ENCODE measurements at regions not wholly inside any gene's neighbourhood (a gene's known extent, or its start where the extent isn't known, plus 50 kb on each side); places are given as distances from the start of the nearest gene placed in this dataset.

DNA sequence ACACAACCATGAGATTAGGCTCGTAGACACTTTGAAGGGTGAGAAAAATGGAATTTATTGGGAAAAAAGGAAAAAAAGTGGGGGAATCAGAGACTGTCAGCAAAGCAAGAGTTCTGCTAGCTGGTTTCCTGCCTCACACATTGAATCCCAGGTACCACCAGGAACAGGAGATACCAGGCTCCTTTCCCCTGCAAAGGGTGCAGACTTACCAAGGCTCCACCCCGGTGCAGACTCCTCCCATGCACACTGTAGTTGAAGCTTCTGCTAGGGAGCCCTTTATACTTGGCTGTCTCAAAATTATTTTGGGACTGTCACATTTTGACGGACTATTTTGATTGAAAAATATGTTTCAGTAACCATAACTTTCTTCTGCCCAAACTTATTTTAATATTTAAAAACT lies 819.9 kb upstream of the GBE1 start:
- Histone ChIP-seq H3K9me3 (ENCODE audit: control extremely low read depth in 1 of 5, control insufficient read depth in 4 of 5, insufficient read depth in 2 of 5, low read depth in 1 of 5, low read length in 4 of 5) (no peaks in the 10 kb centered on the region), H3K4me3 (ENCODE audit: control insufficient read depth in 1 of 7, extremely low read depth in 1 of 7, insufficient read depth in 4 of 7, low read depth in 2 of 7, low read length in 6 of 7) (no peak overlapping the region), H3K4me1 (ENCODE audit: control extremely low read depth in 1 of 4, control insufficient read depth in 4 of 4, insufficient read depth in 4 of 4, low read length in 3 of 4) (no peaks in the 10 kb centered on the region), H3K27me3 (replicated peaks in 2 of 5; ENCODE audit: control insufficient read depth in 4 of 5, insufficient read depth in 5 of 5, low read length in 4 of 5) (no peaks in the 10 kb centered on the region), H3K27ac (ENCODE audit: insufficient read depth in 1 of 2, low read depth in 1 of 2, low read length in 2 of 2, poor library complexity in 1 of 2, severe bottlenecking in 2 of 2) (no peak overlapping the region), H3K36me3 (ENCODE audit: control insufficient read depth in 4 of 4, insufficient read depth in 4 of 4, low read length in 3 of 4) (no peaks in the 10 kb centered on the region)
- CTCF ChIA-PET = interaction anchor here (1.3 kb wide), 1 partner anchor 11 kb away, joined by 3 read pairs; no protein-coding TSS in a partner anchor
- WGBS (ENCODE audit: insufficient coverage) = 83% methylated on average over 2 of the region's 3 CpGs
- POLR2A ChIA-PET = no interaction called here
- no peak for DNase-seq

DNA sequence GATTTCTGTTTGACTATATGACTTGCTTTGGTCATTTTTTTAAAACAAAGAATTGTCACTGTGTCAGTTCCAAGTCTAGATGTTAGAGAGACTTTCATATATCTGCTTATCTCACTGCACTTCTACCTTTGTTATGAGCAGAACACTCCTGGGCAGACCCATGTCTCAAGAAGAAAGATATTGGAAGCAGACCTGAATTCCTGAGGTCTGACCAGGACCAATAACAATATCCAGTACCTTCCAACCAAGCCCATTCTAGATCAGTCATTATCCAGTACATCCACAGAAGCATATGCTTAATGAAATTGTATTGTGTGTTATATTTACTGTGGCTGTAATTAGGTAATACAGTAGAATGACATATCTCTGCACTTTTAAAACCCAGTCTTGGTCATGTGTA lies 811.3 kb upstream of the GBE1 start:
- H3K4me3 ChIP-seq (ENCODE audit: control insufficient read depth in 1 of 7, extremely low read depth in 1 of 7, insufficient read depth in 4 of 7, low read depth in 2 of 7, low read length in 6 of 7) = no peak overlapping the region
- H3K27ac ChIP-seq (ENCODE audit: insufficient read depth in 1 of 2, low read depth in 1 of 2, low read length in 2 of 2, poor library complexity in 1 of 2, severe bottlenecking in 2 of 2) = no peak overlapping the region
- ChIA-PET CTCF (no interaction called here), POLR2A (no interaction called here)
- H3K27me3 ChIP-seq (replicated peaks in 2 of 5; ENCODE audit: control insufficient read depth in 4 of 5, insufficient read depth in 5 of 5, low read length in 4 of 5) = no peaks in the 10 kb centered on the region
- H3K36me3 ChIP-seq (ENCODE audit: control insufficient read depth in 4 of 4, insufficient read depth in 4 of 4, low read length in 3 of 4) = no peaks in the 10 kb centered on the region
- H3K9me3 ChIP-seq (ENCODE audit: control extremely low read depth in 1 of 5, control insufficient read depth in 4 of 5, insufficient read depth in 2 of 5, low read depth in 1 of 5, low read length in 4 of 5) = no peaks in the 10 kb centered on the region
- no peaks in the 10 kb centered on the region for H3K4me1 ChIP-seq (ENCODE audit: control extremely low read depth in 1 of 4, control insufficient read depth in 4 of 4, insufficient read depth in 4 of 4, low read length in 3 of 4)
- DNase-seq = no peak

DNA sequence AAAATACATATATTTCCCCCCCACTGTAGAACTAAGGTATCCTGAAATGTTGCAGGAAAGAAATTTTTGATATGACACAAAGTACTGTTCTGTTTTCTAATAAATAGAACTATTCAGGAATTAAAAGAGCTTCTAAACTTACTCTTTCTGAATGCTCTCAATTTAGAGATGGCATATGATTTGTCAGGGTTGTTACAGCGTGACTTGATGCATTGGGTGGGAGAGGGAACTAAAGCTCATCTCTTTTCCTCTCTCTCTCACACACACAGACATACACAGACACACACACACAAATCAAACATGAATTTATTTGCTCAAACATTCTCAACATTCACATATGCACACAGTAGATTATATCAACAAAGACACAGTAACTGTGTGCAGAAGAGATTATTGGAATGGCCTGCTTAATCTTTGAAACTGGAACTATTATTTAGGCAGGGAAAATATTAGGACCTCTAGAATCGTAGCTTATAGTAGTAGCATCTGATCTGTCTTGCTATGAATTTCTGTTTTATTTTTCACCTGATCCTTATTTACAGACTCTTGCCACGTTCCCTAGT lies 807.4 kb upstream of the GBE1 start:
- H3K27me3 ChIP-seq (replicated peaks in 2 of 5; ENCODE audit: control insufficient read depth in 4 of 5, insufficient read depth in 5 of 5, low read length in 4 of 5) = no peaks in the 10 kb centered on the region
- POLR2A ChIA-PET = no interaction called here
- H3K27ac ChIP-seq (ENCODE audit: insufficient read depth in 1 of 2, low read depth in 1 of 2, low read length in 2 of 2, poor library complexity in 1 of 2, severe bottlenecking in 2 of 2) = no peak overlapping the region
- CTCF ChIA-PET = no interaction called here
- H3K36me3 ChIP-seq (ENCODE audit: control insufficient read depth in 4 of 4, insufficient read depth in 4 of 4, low read length in 3 of 4) = no peaks in the 10 kb centered on the region
- no peak for DNase-seq
- no peaks in the 10 kb centered on the region for H3K4me1 ChIP-seq (ENCODE audit: control extremely low read depth in 1 of 4, control insufficient read depth in 4 of 4, insufficient read depth in 4 of 4, low read length in 3 of 4)
- no CpG with 5 or more reads among the region's 3 CpGs for WGBS (ENCODE audit: insufficient coverage)
- H3K4me3 ChIP-seq (ENCODE audit: control insufficient read depth in 1 of 7, extremely low read depth in 1 of 7, insufficient read depth in 4 of 7, low read depth in 2 of 7, low read length in 6 of 7) = no peak overlapping the region
- peaks cover 0 to 3% (median 0%) of the 10 kb centered on the region in 5 experiments for H3K9me3 ChIP-seq (ENCODE audit: control extremely low read depth in 1 of 5, control insufficient read depth in 4 of 5, insufficient read depth in 2 of 5, low read depth in 1 of 5, low read length in 4 of 5)

DNA sequence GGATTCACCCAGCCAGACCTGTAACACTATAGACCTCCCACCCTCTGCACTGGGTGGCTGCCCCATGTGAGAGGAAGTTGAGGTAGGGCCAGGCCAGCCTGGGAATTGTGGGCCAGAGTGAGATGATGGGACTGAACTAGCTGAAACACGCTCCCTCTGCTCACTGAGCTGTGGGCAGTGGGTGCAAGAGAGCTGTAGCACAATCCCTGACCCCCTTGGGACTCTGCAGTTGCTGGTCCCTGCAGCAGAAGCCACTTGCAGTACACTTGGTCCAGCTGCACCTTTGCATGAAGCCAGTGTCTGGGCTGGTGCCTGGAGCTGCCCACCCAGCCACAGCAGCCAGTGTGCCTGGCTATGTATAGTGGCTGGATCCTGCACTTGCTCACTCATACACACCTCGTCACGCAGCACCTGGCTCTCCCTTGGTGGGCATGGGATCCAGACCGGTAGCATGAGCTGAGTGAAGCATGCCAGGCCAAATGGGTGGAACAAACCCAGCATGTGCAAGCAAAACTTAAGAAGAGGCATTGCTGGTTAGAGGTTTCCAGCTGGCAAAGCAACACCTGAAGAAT lies 805.7 kb upstream of the GBE1 start:
- H3K4me3 ChIP-seq (ENCODE audit: control insufficient read depth in 1 of 7, extremely low read depth in 1 of 7, insufficient read depth in 4 of 7, low read depth in 2 of 7, low read length in 6 of 7) = no peak overlapping the region
- no peak for DNase-seq
- H3K27me3 ChIP-seq (replicated peaks in 2 of 5; ENCODE audit: control insufficient read depth in 4 of 5, insufficient read depth in 5 of 5, low read length in 4 of 5) = no peaks in the 10 kb centered on the region
- CTCF ChIA-PET = no interaction called here
- H3K36me3 ChIP-seq (ENCODE audit: control insufficient read depth in 4 of 4, insufficient read depth in 4 of 4, low read length in 3 of 4) = no peaks in the 10 kb centered on the region
- 90% methylated on average over 4 of the region's 4 CpGs for WGBS (ENCODE audit: insufficient coverage)
- H3K9me3 ChIP-seq (ENCODE audit: control extremely low read depth in 1 of 5, control insufficient read depth in 4 of 5, insufficient read depth in 2 of 5, low read depth in 1 of 5, low read length in 4 of 5) = peaks cover 0 to 3% (median 0%) of the 10 kb centered on the region in 5 experiments
- no peaks in the 10 kb centered on the region for H3K4me1 ChIP-seq (ENCODE audit: control extremely low read depth in 1 of 4, control insufficient read depth in 4 of 4, insufficient read depth in 4 of 4, low read length in 3 of 4)
- no peak overlapping the region for H3K27ac ChIP-seq (ENCODE audit: insufficient read depth in 1 of 2, low read depth in 1 of 2, low read length in 2 of 2, poor library complexity in 1 of 2, severe bottlenecking in 2 of 2)
- POLR2A ChIA-PET = no interaction called here

DNA sequence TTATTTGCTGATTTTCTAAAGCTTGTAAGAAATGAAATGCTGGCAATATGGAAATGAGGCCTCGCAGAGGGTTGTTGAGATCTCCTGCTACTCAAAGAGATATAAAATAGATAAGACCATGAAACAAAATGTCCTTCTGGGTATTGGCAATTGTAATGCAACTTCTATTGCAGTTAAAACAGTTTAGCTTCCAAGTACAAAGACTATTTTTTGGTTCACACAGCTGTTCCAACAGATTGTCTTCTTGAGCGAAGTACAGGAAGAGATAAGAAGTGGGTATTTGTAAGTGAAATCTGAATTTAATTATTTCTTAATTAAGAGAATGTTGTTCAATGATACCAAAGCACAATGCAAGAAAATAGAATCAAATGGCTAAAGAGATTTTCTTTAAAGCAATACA lies 801.5 kb upstream of the GBE1 start:
- POLR2A ChIA-PET = no interaction called here
- CTCF ChIA-PET = no interaction called here
- peaks cover 0 to 3% (median 0%) of the 10 kb centered on the region in 5 experiments for H3K9me3 ChIP-seq (ENCODE audit: control extremely low read depth in 1 of 5, control insufficient read depth in 4 of 5, insufficient read depth in 2 of 5, low read depth in 1 of 5, low read length in 4 of 5)
- no peak for DNase-seq
- no peak overlapping the region for H3K27ac ChIP-seq (ENCODE audit: insufficient read depth in 1 of 2, low read depth in 1 of 2, low read length in 2 of 2, poor library complexity in 1 of 2, severe bottlenecking in 2 of 2)
- H3K27me3 ChIP-seq (replicated peaks in 2 of 5; ENCODE audit: control insufficient read depth in 4 of 5, insufficient read depth in 5 of 5, low read length in 4 of 5) = no peaks in the 10 kb centered on the region
- H3K4me3 ChIP-seq (ENCODE audit: control insufficient read depth in 1 of 7, extremely low read depth in 1 of 7, insufficient read depth in 4 of 7, low read depth in 2 of 7, low read length in 6 of 7) = no peak overlapping the region
- no peaks in the 10 kb centered on the region for H3K36me3 ChIP-seq (ENCODE audit: control insufficient read depth in 4 of 4, insufficient read depth in 4 of 4, low read length in 3 of 4)
- WGBS (ENCODE audit: insufficient coverage) = no CpG with 5 or more reads among the region's 2 CpGs
- H3K4me1 ChIP-seq (ENCODE audit: control extremely low read depth in 1 of 4, control insufficient read depth in 4 of 4, insufficient read depth in 4 of 4, low read length in 3 of 4) = no peaks in the 10 kb centered on the region

DNA sequence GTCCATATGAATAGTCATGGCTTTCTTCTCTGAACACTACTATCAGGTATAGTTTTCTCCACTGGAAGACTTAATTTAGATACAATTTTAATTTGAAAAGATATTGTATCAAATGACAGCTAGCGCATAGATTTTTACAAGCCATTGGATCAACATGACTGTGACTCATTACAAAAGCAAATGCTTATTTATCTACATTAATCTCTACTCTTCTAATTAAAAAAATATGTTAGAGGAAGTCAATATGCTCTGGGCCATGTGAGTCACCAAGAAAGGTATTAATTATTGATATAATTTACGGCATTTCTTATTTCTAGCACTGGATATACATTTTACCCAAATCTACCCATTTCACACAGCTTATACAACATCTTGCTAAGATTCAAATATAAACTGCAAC lies 800.3 kb upstream of the GBE1 start:
- CTCF ChIA-PET = no interaction called here

DNA sequence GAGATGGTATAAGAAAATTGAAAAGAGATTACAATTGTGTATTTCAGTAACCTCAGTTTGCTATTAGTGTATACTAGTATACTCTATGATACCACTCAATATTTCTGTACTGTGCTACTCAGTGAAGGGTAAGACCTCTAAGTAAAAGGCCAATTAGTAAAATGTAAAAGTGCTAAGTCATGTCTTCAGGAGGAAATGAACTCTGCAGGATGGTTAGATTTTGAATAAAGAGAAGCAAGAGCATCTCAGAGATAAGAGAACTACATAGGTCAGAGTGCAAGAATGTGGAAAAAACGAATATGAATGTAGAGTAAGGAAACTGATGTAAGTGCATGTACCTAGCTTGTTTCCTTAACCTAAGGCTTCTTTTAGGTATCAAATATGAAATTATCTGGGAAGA lies 796.6 kb upstream of the GBE1 start:
- WGBS (ENCODE audit: insufficient coverage) = no CpG with 5 or more reads among the region's 1 CpG
- POLR2A ChIA-PET = no interaction called here
- CTCF ChIA-PET = no interaction called here

More for the DNA sequence above, 800.3 kb upstream of the GBE1 start:
- no peaks in the 10 kb centered on the region for H3K9me3 ChIP-seq (ENCODE audit: control extremely low read depth in 1 of 5, control insufficient read depth in 4 of 5, insufficient read depth in 2 of 5, low read depth in 1 of 5, low read length in 4 of 5)
- no peak overlapping the region for H3K27ac ChIP-seq (ENCODE audit: insufficient read depth in 1 of 2, low read depth in 1 of 2, low read length in 2 of 2, poor library complexity in 1 of 2, severe bottlenecking in 2 of 2)
- H3K4me3 ChIP-seq (ENCODE audit: control insufficient read depth in 1 of 7, extremely low read depth in 1 of 7, insufficient read depth in 4 of 7, low read depth in 2 of 7, low read length in 6 of 7) = no peak overlapping the region
- POLR2A ChIA-PET = no interaction called here
- no peaks in the 10 kb centered on the region for H3K36me3 ChIP-seq (ENCODE audit: control insufficient read depth in 4 of 4, insufficient read depth in 4 of 4, low read length in 3 of 4)
- WGBS (ENCODE audit: insufficient coverage) = no CpG with 5 or more reads among the region's 2 CpGs
- no peak for DNase-seq
- H3K4me1 ChIP-seq (ENCODE audit: control extremely low read depth in 1 of 4, control insufficient read depth in 4 of 4, insufficient read depth in 4 of 4, low read length in 3 of 4) = no peaks in the 10 kb centered on the region
- no peaks in the 10 kb centered on the region for H3K27me3 ChIP-seq (replicated peaks in 2 of 5; ENCODE audit: control insufficient read depth in 4 of 5, insufficient read depth in 5 of 5, low read length in 4 of 5)

More for the DNA sequence above, 796.6 kb upstream of the GBE1 start:
- no peak overlapping the region for H3K27ac ChIP-seq (ENCODE audit: insufficient read depth in 1 of 2, low read depth in 1 of 2, low read length in 2 of 2, poor library complexity in 1 of 2, severe bottlenecking in 2 of 2)
- no peak overlapping the region for H3K4me3 ChIP-seq (ENCODE audit: control insufficient read depth in 1 of 7, extremely low read depth in 1 of 7, insufficient read depth in 4 of 7, low read depth in 2 of 7, low read length in 6 of 7)
- H3K4me1 ChIP-seq (ENCODE audit: control extremely low read depth in 1 of 4, control insufficient read depth in 4 of 4, insufficient read depth in 4 of 4, low read length in 3 of 4) = no peaks in the 10 kb centered on the region
- no peaks in the 10 kb centered on the region for H3K27me3 ChIP-seq (replicated peaks in 2 of 5; ENCODE audit: control insufficient read depth in 4 of 5, insufficient read depth in 5 of 5, low read length in 4 of 5)
- H3K9me3 ChIP-seq (ENCODE audit: control extremely low read depth in 1 of 5, control insufficient read depth in 4 of 5, insufficient read depth in 2 of 5, low read depth in 1 of 5, low read length in 4 of 5) = no peaks in the 10 kb centered on the region
- no peaks in the 10 kb centered on the region for H3K36me3 ChIP-seq (ENCODE audit: control insufficient read depth in 4 of 4, insufficient read depth in 4 of 4, low read length in 3 of 4)
- DNase-seq = no peak

All from common myeloid progenitor, CD34-positive (primary cell).